ENCODE measurements at regions not wholly inside any gene's neighbourhood (a gene's known extent, or its start where the extent isn't known, plus 50 kb on each side); places are given as distances from the start of the nearest gene placed in this dataset.
"Not testable (repeated sequence)": the region's sequence is repeated elsewhere in the genome, so short reads cannot be mapped to it uniquely, and the experiment has no call there.

GRCh38 chr20:52031206-52031562 lies 160.4 kb downstream of the ZFP64 start:
- Histone ChIP-seq H3K4me3 (ENCODE audit: low read length, poor library complexity, severe bottlenecking) (peak overlapping the region; percentile 48), H3K36me3 (ENCODE audit: insufficient read depth, low read length) (no peaks in the 10 kb centered on the region), H3K9ac (ENCODE audit: low read depth, low read length, poor library complexity, severe bottlenecking) (peak overlapping the region; percentile 39), H3K4me2 (ENCODE audit: low read depth, low read length, poor library complexity, severe bottlenecking) (peak overlapping the region; percentile 57), H2AFZ (ENCODE audit: low read length) (peak overlapping the region; percentile 70), H3K79me2 (ENCODE audit: insufficient read depth, low read length) (no peaks in the 10 kb centered on the region), H3K27me3 (ENCODE audit: insufficient read depth, low read length, poor library complexity, severe bottlenecking) (no peaks in the 10 kb centered on the region), H3K9me2 (replicated peaks; ENCODE audit: low read depth, low read length) (no peaks in the 10 kb centered on the region), H3K9me3 (ENCODE audit: insufficient read depth, low read depth, low read length) (no peaks in the 10 kb centered on the region), H4K20me1 (ENCODE audit: insufficient read depth, low read length, poor library complexity, severe bottlenecking) (no peaks in the 10 kb centered on the region), H3F3A (ENCODE audit: low read depth) (peaks cover 8% of the 10 kb centered on the region; the same call in 1 of the 2 replicates), H3K4me1 (ENCODE audit: insufficient read depth, low read length, poor library complexity, severe bottlenecking) (peaks cover 29% of the 10 kb centered on the region)
- TF ChIP-seq EZH2phosphoT487 (IDR thresholded peaks at IDR 0.05; ENCODE audit: borderline replicate concordance) (no peak), CTCF (conservative IDR thresholded peaks at IDR 0.05; ENCODE audit: low read length) (no peak)

DNA sequence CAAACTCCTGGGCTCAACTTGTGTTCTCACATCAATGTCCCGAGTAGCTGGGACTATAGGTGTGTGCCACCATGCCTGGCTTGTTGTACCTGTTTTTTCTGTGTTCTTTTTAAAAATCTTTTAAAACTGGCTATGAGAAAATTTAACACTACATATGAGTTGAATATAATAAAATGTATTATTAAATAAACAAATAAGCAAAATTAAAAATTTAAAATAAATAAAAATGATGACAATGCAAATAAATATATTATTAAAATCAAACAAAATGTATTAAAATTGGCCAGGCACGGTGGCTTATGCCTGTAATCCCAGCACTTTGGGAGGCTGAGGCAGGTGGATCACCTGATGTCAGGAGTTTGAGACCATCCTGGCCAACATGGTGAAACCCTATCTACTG lies 162.4 kb downstream of the ZFP64 start:
- peaks cover 29% of the 10 kb centered on the region for H3K4me1 ChIP-seq (ENCODE audit: insufficient read depth, low read length, poor library complexity, severe bottlenecking)
- H3K4me3 ChIP-seq (ENCODE audit: low read length, poor library complexity, severe bottlenecking); H3K9ac ChIP-seq (ENCODE audit: low read depth, low read length, poor library complexity, severe bottlenecking); H3K27me3 ChIP-seq (ENCODE audit: insufficient read depth, low read length, poor library complexity, severe bottlenecking); H3K4me2 ChIP-seq (ENCODE audit: low read depth, low read length, poor library complexity, severe bottlenecking); H3K79me2 ChIP-seq (ENCODE audit: insufficient read depth, low read length); H3F3A ChIP-seq (ENCODE audit: low read depth); H3K9me2 ChIP-seq (replicated peaks; ENCODE audit: low read depth, low read length); H4K20me1 ChIP-seq (ENCODE audit: insufficient read depth, low read length, poor library complexity, severe bottlenecking); H2AFZ ChIP-seq (ENCODE audit: low read length); H3K9me3 ChIP-seq (ENCODE audit: insufficient read depth, low read depth, low read length); H3K36me3 ChIP-seq (ENCODE audit: insufficient read depth, low read length): not testable (repeated sequence)

DNA sequence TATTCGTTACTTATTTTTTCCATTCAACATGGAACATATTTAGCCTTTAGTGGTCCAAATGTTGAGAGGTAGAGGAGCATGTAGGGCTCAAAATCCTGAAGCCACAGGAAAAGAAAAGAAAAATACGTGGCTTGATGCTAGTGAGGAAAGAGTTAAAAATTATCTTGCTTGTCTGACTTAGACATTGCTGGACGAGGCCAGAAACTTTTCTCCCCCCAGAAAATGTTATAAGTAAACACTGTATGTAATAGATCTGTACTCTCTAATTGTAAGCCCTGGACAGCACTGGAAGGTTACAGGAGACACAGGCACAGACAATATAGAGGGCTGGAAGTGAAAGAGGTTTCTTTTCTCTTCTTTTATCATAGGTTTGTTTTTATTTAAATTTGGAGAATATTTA lies 165.6 kb downstream of the ZFP64 start:
- no peak for TF ChIP-seq EZH2phosphoT487 (IDR thresholded peaks at IDR 0.05; ENCODE audit: borderline replicate concordance)
- TF ChIP-seq CTCF (conservative IDR thresholded peaks at IDR 0.05; ENCODE audit: low read length) = no peak
- Histone ChIP-seq H3K27me3 (ENCODE audit: insufficient read depth, low read length, poor library complexity, severe bottlenecking) (no peaks in the 10 kb centered on the region), H3K9me2 (replicated peaks; ENCODE audit: low read depth, low read length) (no peaks in the 10 kb centered on the region), H2AFZ (ENCODE audit: low read length) (no peak overlapping the region), H3K9ac (ENCODE audit: low read depth, low read length, poor library complexity, severe bottlenecking) (no peak overlapping the region), H3K9me3 (ENCODE audit: insufficient read depth, low read depth, low read length) (no peaks in the 10 kb centered on the region), H3K36me3 (ENCODE audit: insufficient read depth, low read length) (no peaks in the 10 kb centered on the region), H3K4me3 (ENCODE audit: low read length, poor library complexity, severe bottlenecking) (no peak overlapping the region), H4K20me1 (ENCODE audit: insufficient read depth, low read length, poor library complexity, severe bottlenecking) (no peaks in the 10 kb centered on the region), H3K4me1 (ENCODE audit: insufficient read depth, low read length, poor library complexity, severe bottlenecking) (peaks cover 5% of the 10 kb centered on the region), H3K4me2 (ENCODE audit: low read depth, low read length, poor library complexity, severe bottlenecking) (no peak overlapping the region), H3F3A (ENCODE audit: low read depth) (no peaks in the 10 kb centered on the region), H3K79me2 (ENCODE audit: insufficient read depth, low read length) (no peaks in the 10 kb centered on the region)

DNA sequence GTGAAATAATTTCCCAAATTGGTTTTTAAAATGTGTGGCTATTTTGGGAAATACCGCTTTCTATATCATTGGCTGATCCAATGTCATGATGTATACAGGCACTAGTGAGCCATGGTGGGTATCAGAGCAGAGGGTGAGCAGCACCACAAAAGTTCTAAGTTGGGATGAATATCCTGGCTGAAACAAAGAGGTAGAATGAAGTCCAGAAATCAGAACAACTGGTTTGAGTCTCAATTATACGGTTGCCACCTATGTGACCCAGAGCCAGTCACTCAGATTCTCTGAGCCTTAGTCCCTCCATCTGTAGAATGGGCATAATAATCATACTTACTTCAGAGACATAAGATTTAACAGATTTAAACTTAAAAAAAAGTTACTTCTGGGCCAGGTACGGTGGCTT lies 172.3 kb downstream of the ZFP64 start:
- no peaks in the 10 kb centered on the region for H4K20me1 ChIP-seq (ENCODE audit: insufficient read depth, low read length, poor library complexity, severe bottlenecking)
- no peaks in the 10 kb centered on the region for H3K36me3 ChIP-seq (ENCODE audit: insufficient read depth, low read length)
- H3K9me2 ChIP-seq (replicated peaks; ENCODE audit: low read depth, low read length) = no peaks in the 10 kb centered on the region
- H2AFZ ChIP-seq (ENCODE audit: low read length) = no peak overlapping the region
- no peak overlapping the region for H3K9ac ChIP-seq (ENCODE audit: low read depth, low read length, poor library complexity, severe bottlenecking)
- no peak overlapping the region for H3K4me2 ChIP-seq (ENCODE audit: low read depth, low read length, poor library complexity, severe bottlenecking)
- H3K4me3 ChIP-seq (ENCODE audit: low read length, poor library complexity, severe bottlenecking) = no peak overlapping the region
- no peaks in the 10 kb centered on the region for H3K27me3 ChIP-seq (ENCODE audit: insufficient read depth, low read length, poor library complexity, severe bottlenecking)
- H3K79me2 ChIP-seq (ENCODE audit: insufficient read depth, low read length) = no peaks in the 10 kb centered on the region
- H3F3A ChIP-seq (ENCODE audit: low read depth) = no peaks in the 10 kb centered on the region
- H3K4me1 ChIP-seq (ENCODE audit: insufficient read depth, low read length, poor library complexity, severe bottlenecking) = no peaks in the 10 kb centered on the region
- H3K9me3 ChIP-seq (ENCODE audit: insufficient read depth, low read depth, low read length) = no peaks in the 10 kb centered on the region
- TF ChIP-seq EZH2phosphoT487 (IDR thresholded peaks at IDR 0.05; ENCODE audit: borderline replicate concordance) (no peak), CTCF (conservative IDR thresholded peaks at IDR 0.05; ENCODE audit: low read length) (no peak)
